Kidney capillary endothelial cell (primary cell): ENCODE measurements at regions not wholly inside any gene's neighbourhood (a gene's known extent, or its start where the extent isn't known, plus 50 kb on each side); places are given as distances from the start of the nearest gene placed in this dataset.

Experiments used
- DNase-seq: peaks from one replicate; pipeline ENCODE4 v3.0.0-alpha.2; 2018; ENCODE audit warnings: low spot score

DNA sequence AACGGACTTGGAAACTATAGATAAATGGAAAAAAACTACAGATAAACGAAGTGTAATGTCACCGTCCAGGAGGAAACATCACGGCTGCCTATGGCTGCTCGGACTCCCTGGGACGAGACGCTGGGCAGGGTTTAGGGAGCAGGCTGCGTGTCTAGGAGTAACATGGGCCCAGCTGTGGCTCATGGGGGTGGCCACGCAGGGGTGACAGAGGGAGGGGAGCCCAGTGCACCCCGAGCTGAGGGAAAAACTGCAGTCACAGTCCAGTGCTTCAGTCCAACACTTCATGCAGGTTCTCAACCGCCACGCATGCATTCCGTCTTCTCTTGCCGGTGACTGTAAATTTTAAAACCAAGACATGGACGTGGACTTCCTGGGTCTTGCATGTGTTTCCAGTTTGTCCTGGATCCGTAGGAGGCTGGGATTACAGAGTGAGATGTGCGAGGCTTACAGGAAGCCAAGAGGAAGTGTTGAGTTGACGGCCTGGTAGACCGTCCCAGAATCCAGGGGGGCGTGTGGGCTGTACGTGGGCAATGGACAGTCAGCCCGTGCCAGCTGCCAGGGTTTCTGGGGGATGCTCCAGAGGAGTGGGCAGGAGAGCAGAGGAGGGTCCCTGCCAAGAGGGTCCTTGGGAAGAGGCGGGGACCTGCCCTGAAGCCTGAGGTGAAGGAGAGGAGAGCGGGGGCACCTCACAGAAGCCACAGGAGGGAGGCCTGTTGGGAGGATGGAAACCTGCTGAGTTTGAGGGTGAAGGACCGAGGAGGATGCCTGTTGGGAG, 691.4 kb downstream of the BRD1 start:
- DNase-seq = no peak

DNA sequence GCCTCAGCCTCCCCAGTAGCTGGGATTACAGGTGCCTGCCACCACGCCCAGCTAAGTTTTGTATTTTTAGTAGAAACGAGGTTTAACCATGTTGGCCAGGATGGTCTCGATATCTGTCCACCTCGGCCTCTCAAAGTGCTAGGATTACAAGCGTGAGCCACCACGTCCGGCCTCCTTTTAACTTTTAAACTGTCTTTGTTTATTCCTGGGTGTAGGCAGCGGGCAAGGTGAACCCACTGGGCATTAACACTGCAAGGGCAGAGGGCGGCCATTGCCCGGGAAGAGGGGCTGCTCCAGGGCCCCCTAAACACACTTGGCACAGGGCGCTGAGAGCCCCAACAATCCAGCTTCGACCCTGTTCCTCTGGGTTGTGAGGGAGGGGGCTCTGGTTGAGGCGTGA, 693.6 kb downstream of the BRD1 start:
- DNase-seq = no peak

DNA sequence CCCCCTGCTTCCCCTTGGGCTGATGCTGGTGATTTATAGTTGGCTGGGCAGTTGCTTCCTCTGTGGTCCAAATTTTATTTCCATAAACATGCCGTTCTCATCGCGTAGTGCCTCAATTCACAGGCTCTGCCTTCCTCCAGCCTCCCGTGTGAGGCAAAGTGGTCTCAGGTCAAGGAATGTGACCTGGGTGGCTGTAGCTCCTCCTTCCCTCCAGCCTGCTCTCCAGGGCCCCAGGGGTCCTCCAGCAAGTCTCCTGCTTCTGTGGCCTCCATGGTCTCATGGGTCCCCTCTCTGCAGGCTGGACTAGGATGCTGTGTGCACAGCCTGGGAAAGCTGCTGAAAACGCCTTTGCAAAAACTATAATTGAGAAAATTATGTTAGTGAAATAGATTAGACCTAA, 694.1 kb downstream of the BRD1 start:
- no peak for DNase-seq

DNA sequence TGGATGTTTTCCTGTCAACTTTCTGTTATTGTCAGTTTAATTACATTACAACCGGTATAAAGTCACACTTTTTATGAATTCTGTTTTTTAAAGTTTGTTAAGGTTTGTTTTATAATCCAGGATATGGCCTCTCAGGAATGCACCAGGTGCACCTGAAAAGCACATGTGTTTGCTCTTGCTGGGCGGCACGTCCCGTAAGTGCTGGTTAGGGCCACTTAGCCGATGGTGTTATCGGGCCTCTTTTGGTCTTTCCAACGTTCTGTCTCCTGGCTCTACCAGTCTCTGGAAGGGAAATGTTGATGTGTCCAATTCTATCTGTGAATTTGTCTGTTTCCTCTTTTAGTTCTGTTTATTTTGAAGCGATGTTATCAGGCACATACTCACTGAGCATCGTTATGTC, 695.7 kb downstream of the BRD1 start:
- no peak for DNase-seq

DNA sequence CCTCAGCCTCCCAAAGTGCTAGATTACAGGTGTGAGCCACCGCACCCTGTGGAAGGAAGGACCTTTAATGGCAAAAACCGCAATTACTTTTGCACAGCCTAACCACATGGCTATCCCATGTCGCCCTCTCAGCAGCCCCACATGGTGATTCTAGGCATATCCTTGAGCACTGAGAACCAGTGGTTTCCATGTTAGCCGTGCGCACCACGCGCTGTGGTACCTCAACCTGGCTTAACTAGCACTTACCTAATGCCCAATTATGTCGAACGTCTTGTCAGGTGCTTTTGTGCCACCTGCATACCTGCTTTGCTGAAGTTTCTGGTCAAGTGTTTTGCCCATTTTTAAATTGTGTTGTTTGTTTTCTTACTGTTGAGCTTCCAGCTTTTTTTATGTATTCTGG, 697.9 kb downstream of the BRD1 start:
- no peak for DNase-seq

DNA sequence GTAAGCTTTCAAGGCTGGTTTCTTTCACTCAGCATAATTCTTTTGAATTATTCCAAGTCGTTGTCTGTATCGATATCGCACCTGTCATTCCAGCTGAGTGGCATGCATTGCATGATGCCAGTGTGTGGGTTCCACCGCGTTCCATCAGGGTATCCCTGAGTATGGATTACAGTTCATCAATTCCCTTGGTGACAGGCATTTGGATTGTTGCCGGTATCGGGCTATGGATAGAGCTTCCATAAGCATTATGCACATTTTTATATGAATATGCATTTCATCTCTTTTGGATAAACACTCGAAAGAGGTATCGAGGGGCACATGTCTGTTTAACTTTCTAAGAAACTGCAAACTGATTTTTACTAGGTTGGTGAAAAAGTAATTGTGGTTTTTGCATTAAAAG, 698.8 kb downstream of the BRD1 start:
- no peak for DNase-seq

DNA sequence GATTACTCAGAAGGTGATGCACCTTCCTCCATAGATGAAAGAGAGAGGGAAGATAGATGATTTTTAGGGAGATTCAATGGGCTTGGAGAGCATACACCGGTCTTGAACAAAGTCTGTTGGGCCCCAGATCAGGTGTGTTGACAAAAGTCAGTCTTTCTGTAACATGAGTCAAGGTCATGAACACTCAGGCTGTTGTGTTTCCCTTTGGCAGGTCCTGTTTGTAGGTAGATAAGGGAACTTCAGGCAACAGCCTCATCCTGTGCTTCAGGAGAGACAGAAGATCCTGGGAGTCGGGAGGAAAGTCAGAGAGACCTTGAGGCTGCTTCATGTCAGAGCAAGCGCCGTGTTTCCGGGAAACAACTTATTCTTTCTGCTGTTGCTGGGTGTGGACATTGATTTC, 703.1 kb downstream of the BRD1 start:
- no peak for DNase-seq

DNA sequence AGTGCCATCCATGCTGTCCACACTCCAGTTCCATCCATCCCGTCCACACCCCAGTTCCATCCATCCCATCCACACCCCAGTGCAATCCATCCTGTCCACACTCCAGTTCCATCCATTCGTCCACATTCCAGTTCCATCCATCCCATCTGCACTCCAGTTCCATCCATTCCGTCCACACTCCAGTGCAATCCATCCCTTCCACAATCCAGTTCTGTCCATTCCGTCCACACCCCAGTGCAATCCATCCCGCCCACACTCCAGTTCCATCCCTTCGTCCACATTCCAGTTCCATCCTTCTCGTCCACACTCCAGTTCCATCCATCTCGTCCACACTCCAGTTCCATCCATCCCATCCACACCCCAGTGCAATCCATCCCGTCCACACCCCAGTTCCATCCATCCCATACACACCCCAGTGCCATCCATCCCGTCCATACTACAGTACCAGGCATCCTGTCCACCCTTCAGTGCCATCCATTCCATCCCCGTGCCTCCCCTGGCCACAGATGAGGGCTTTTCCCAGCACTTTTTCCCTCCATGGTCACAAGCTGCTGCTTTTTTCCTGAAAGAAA, 704.0 kb downstream of the BRD1 start:
- DNase-seq = no peak

DNA sequence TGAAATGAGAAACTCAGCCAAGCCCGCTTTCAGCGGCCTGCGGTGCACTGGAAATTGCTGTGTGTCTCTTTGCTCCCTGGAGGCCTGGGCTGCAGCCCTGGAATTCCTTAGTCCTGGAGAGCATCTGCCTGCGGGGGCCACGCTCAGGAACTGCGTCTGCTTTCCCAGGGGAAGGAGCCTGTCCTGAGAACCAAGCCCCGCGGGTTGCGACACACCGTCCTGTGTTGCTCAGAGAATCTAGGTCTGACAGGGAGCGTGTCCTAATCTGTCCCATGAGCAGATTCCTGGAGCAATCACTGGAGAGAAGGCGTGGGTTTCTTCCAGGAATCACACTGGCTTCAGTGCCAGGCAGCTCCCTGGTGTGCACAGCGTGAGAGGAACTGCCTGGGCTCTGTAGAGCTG, 708.1 kb downstream of the BRD1 start:
- no peak for DNase-seq

DNA sequence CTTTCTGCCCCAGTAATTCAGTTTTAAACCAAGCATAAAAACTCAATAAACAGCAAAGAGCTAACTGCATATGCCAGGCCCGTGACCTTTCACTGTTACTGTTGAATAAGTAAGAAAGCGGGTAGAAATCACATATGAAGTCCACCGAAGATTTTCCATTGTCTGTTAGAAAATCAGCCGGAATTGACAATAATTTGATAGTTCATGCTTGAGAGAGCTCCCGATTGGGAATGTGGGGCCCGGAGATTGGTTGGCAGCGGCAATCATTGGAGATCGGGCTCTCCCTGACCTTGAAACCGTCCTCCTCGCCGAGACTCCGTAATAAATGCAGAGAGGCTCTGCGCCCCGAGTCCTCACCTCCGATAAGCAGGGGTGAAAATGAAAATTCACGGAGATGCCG, 709.6 kb downstream of the BRD1 start:
- no peak for DNase-seq

DNA sequence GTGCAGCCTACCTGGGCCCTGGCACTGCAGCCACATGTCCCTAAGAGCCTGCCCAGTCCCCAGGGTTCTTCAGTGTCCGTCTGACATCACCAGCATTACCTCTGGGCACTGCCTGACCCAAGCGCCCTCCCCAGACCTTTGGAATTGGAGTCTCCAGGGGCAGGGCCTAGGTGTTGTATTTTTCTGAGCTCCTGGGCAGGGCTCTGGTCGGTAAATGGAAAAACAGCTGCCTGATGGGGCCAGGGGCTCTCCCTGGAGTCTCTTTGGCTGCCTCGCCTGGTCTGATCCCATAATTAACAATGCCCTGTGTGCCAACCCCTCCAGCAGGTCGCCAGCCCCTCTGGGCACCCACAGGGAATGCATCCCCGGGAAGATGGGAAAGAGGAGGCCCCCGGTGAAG, 710.2 kb downstream of the BRD1 start:
- no peak for DNase-seq

DNA sequence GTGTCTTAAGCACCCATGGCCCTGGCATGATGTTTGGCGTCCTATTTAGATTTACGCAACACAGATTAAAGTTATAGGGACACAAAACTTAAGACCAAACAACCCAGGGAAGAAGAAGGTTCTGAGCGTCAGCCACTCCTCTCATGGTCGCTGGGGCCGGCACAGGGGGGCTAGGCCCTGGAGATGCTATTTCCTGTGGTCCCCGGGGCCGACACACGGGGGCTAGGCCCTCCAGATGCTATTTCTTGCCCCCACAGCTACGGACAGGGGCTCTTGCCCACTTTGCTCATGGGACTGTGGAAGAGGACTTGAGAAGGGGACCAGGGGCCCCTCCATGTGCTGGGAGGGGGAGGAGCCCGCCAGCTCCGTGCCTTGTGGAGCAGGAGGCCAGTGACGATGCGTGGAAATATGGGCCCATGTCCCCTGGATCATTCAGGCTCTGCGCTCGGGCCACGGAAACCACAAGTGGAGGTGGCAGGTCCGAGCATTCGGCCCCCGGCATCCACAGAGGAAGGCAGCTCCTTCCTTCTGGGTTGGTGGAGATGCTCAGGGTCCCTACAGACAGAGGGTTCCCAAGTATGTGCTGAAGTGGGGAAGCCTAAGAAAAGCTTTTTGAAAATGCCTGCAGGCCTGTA, 711.1 kb downstream of the BRD1 start:
- no peak for DNase-seq

DNA sequence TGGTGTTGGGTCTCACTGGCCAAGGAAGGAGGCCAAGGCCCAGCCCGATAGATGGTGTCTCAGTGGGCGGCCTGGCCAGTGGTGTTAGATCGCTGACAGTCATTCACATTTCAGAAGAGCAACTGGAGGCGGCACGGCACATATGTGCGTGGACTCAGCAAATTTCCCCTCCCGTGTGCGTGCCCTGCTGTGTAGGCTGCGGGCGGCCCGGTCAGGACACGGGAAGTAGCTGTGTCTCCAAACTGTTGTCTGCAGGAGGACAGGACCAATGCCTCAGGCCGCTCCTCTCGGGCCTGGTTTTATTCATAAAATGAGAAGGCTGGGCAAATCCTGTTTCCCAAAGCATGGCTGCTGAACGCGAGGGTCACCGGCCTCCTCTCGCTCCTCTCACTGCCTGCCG, 711.7 kb downstream of the BRD1 start:
- DNase-seq = no peak

DNA sequence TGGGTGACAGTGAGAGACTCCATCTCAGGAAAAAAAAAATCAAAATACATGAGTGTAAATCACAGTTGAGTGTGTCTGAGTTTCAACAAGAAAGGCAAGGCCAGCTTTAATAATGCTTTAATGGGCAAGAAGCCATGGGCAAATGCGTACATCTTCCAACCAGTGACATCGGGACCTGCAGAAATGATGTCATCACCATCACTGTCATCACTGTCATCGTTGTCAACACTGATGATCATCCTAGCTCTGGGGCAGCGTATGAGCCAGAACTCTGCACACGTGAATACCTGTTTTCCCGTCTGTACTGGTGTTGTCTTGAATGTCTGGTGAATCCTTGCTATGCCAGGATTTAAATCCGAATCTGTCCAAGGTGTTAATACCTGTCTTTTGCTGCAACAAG, 712.5 kb downstream of the BRD1 start:
- no peak for DNase-seq

DNA sequence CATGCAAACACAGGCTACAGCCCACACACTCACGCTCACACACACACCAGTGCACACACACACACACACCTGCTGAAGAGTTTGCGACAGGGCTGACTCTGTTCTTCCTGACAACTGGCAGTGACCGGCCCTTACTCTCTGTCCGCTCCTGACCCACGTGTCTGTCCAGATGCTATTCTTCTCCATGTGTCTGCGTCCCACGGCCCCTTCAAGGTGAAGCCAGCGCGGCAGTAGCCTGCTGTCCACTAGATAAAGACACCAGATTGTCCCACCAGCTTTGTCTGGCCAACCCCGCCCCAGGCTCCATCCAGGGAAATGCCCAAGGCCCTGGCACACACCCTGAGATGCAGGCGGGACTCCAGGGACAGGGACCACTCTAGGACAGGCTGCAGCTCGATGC, 713.9 kb downstream of the BRD1 start:
- no peak for DNase-seq

DNA sequence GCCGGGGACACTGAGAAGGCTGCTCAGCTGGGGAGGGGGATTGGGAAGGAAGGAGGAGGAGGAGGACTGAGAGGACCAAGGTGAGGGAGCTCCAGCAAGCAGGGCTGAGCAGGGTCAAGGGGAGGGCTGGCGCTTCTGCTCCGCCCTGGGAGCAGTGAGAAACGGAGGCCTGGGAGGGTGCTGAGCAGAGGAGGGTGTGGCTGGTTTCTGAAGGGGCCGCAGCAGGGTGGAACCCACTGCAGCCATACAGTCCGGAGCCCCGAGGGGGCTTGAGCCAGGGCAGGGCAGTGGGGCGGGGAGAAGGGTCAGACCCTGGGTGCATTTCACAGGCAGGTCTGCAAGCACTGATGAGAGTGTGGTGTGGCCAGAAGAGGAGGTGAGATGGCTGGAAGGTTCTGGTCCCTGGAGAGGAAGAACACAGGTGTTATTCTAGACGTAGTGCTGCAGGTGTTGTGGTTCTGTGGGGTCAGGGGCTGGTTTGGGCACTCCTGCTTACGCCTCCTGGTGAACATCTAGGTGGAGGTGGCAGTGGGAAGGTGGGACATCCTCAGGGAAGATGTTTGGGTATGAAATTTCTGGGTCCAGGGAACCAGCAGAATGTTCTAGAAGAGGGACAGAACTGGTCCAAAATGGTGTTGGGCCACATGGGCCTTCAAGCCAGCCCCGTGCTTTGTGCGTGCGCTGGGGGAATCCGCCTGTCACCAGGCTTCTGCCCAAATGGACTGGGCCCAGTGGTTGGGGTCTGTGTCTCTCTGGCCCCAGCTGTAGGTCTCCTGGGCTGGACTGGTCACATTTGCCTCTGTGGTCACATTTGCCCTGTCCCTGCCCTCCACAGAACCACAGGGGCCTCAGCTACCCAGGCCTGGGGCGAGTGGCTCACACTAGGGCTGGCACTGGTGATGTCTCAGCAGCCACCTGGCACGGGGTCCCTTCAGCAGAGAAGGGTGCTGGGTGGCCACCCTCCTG, 714.7 kb downstream of the BRD1 start:
- DNase-seq = no peak

DNA sequence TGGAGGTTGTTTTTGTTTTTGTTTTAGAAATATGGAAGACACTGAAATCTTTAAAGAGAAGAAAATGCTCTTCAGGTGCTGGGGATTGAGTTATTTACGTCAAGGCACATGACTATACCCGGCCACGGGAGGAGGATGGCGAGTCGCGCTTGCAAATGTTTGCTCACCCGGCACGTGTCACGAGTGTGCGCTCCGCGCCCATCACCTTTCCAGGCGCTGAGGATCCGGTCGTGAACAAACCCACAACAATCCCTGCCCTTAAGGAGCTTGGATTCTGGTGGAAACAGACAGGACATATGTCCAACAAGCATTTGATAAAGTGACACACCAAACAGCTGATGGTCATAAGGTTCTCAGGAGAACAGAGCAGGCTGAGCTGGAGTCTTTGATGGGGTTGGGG, 715.5 kb downstream of the BRD1 start:
- no peak for DNase-seq

DNA sequence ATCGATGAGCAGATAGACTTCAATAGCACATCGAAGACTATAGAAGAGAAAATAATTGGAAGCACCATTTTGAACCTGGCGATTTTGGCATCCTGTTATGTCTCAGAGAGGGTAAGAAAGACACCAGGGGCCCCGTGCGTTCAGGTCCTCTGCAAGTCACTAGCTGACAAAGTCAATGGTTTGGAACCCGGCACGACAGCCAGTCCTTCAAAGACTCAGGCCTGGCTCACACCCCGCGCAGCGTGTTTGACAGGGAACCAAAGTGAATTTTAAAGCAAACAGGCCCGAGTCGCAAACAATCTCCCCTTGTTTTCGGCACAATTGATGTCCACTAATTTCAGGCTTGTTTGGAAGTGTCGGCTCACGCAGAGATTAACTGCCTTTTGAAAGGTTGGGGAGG, 716.6 kb downstream of the BRD1 start:
- no peak for DNase-seq

DNA sequence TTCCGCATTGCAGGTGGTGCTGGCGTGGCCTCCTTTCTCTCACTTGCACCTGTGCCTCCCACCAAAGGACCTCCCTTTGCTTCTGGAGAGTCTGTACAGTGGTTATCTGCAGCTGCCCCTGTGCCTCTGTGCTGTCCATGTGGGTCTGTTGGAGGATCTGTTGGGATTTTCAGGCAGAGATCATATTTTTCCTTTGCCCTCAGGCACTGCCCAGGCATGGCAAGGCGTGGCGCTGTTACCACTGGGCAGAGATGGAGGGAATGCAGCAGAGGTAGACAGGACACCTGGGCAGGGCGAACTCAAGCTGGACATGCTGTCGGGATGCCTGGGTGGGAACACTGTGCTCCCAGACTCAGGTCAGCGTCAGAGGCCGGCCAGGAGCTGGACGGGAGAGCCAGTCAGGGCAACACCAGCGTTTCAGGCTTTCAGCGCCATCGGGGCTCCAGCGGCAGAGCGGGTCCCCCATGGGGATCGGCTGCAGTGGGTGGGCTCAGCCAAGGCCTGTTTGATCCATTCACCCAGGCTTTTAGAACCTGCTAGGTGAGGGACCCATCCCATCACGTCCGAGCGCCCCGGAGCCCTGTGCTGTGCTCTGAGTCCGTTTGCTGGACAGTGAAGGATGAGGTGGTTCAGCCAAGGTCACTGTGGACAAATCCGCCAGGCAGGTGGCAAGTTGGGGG, 718.9 kb downstream of the BRD1 start:
- DNase-seq = no peak

DNA sequence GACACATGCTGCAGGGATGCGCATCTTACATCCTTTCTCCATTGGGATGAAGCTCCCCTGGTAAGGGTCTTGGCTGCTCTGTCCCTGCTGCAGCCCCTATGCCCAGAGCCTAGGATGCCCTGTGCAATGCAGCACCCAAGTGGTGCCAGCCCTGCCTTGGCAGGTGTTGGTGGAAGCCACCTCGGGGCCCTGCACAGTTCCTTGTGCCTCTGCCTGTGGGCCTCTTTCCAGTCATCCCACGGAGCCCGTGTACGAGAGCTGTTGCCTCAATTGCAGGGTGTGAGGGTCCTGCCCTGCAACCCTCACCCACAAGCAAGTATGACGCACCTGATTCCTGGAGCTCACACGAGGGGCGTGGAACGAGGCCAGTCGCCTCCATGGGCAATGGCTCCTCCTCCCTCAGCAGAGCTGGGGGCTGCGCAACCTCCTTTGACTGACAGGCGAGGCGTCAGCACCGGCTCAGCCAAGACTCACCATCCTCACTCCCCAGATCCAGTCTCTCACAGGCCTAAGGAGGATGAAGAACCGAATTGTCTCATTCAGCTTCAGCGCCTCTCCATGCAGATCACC, 719.6 kb downstream of the BRD1 start:
- no peak for DNase-seq

DNA sequence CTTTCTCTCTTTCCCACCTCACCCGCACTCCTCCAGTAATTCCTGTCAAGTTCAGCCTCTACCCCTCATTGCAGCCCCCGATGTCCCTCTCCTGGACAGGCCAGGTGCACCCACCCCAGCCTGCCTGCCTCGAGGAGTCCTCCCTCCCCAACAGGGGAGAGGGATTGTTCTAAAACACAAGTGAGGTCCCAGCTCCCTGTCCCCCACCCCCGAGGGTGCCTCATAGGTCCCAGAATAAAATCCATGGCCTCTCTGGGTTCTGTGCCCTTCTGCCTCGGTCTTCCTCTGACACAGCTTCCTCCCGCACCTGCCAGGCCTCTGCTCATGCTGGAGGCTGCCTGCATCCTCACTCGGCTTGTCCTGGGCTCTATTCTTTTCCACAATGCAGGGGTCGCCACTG, 720.1 kb downstream of the BRD1 start:
- DNase-seq = no peak

DNA sequence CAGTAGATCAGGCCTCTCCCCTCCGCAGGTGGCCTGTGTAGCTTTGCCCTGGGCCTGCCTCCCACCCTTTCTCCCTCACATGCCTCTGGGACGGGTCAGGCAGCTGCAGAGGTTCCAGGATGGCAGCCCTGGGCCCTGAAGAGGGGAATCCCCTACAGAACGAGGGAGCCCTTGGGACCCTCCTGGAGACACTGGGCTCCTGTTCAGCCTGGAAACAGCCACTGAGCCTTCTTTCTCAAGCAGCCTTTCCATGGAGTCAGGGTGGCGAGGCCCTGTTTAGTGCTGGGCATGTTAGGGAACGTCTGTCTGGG, 720.9 kb downstream of the BRD1 start:
- no peak for DNase-seq
